ENCODE measurements at regions not wholly inside any gene's neighbourhood (a gene's known extent, or its start where the extent isn't known, plus 50 kb on each side); places are given as distances from the start of the nearest gene placed in this dataset.

DNA sequence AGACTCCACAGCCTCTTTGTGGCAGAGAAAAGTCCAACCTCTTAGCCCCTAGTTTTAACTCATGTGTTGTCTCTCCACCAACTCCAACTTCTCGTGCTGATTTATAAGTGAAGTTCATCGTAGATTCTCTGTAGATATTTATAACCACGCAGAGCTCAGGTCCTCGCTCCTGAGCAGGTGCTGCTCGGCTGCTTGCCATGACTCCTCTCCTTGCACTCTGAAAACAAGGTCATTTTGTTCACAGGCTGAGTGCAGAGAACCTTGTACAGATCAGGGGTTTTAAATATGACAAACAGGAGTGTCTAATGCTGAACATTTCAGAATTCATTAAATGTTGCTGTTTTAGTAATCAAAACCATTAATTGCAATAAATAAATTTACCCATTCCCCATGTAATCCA is 330.8 kb upstream of the GYPC start:
- no peak for DNase-seq
- H4K20me1 ChIP-seq (ENCODE audit: insufficient read depth, low read length): no peaks in the 10 kb centered on the region
- TF ChIP-seq, protein P1, sequence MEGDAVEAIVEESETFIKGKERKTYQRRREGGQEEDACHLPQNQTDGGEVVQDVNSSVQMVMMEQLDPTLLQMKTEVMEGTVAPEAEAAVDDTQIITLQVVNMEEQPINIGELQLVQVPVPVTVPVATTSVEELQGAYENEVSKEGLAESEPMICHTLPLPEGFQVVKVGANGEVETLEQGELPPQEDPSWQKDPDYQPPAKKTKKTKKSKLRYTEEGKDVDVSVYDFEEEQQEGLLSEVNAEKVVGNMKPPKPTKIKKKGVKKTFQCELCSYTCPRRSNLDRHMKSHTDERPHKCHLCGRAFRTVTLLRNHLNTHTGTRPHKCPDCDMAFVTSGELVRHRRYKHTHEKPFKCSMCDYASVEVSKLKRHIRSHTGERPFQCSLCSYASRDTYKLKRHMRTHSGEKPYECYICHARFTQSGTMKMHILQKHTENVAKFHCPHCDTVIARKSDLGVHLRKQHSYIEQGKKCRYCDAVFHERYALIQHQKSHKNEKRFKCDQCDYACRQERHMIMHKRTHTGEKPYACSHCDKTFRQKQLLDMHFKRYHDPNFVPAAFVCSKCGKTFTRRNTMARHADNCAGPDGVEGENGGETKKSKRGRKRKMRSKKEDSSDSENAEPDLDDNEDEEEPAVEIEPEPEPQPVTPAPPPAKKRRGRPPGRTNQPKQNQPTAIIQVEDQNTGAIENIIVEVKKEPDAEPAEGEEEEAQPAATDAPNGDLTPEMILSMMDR (IDR thresholded peaks at IDR 0.05): no peak
- no peaks in the 10 kb centered on the region for H3K9me3 ChIP-seq (replicated peaks in 1 of 2; ENCODE audit: control insufficient read depth in 1 of 2, insufficient read depth in 1 of 2, low read length in 2 of 2)
- peaks cover 0 to 2% of the 10 kb centered on the region in 2 donors for H3K27me3 ChIP-seq (ENCODE audit: control insufficient read depth in 2 of 2, insufficient read depth in 2 of 2, low read length in 2 of 2)
- Mint-ChIP-seq H3K27me3 (ENCODE audit: low read depth in 3 of 3) (peaks cover 0 to 1% (median 0%) of the 10 kb centered on the region in 3 donors), H3K36me3 (no peaks in the 10 kb centered on the region), H3K9me3 (peaks cover 0 to 5% (median 0%) of the 10 kb centered on the region in 7 donors), H3K27ac (no peak overlapping the region), H3K4me3 (no peak overlapping the region), H3K4me1 (no peaks in the 10 kb centered on the region)
- no peak overlapping the region for H3K4me3 ChIP-seq (replicated peaks in 1 of 3; ENCODE audit: low read depth in 2 of 3, low read length in 3 of 3)
- 88% methylated on average over 4 of the region's 5 CpGs for WGBS (ENCODE audit: insufficient coverage)
- H3K4me1 ChIP-seq (ENCODE audit: control insufficient read depth in 1 of 2, insufficient read depth in 2 of 2, low read length in 2 of 2): no peaks in the 10 kb centered on the region
- no peaks in the 10 kb centered on the region for H3K79me2 ChIP-seq (ENCODE audit: insufficient read depth, low read length)
- no peak overlapping the region for H2AFZ ChIP-seq (ENCODE audit: insufficient read depth, low read depth, low read length, poor library complexity, severe bottlenecking)
- no peak overlapping the region for H3K27ac ChIP-seq (ENCODE audit: low read depth in 1 of 2, low read length in 2 of 2)
- no peaks in the 10 kb centered on the region for H3K36me3 ChIP-seq (replicated peaks in 1 of 2; ENCODE audit: control insufficient read depth in 1 of 2, insufficient read depth in 2 of 2, low read length in 2 of 2)
- no peak overlapping the region for H3K9ac ChIP-seq (ENCODE audit: insufficient read depth, low read length, poor library complexity, severe bottlenecking)
- intact Hi-C loops (cut with micrococcal nuclease): no loop called here
- H3K4me2 ChIP-seq (replicated peaks; ENCODE audit: extremely low read depth, low read length, poor library complexity, severe bottlenecking): no peak overlapping the region

DNA sequence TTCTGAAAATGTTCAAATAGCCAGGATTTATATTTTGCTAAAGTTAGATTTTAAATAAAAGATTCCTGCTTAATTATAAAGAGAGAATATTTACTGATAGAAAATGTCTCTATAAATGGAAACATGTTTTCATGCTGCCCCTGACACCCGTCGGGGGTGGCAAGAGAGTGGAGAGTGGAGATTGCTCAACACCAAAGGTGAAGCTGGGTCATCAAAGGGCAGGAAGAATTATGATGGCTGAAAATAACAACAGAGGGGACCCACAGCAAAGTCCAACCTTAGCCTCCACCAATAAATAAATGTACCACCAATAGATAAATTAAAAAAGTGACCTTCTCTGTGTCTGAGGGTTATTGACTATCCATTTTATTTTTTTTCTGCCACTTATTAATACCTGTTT is 326.8 kb upstream of the GYPC start:
- Mint-ChIP-seq H3K4me1 (no peaks in the 10 kb centered on the region), H3K36me3 (no peaks in the 10 kb centered on the region), H3K4me3 (no peak overlapping the region), H3K27me3 (ENCODE audit: low read depth in 3 of 3) (peaks cover 0 to 1% (median 0%) of the 10 kb centered on the region in 3 donors), H3K27ac (no peak overlapping the region), H3K9me3 (peaks cover 0 to 11% (median 8%) of the 10 kb centered on the region in 7 donors)
- intact Hi-C loops (cut with micrococcal nuclease): no loop called here
- Histone ChIP-seq H3K27me3 (ENCODE audit: control insufficient read depth in 2 of 2, insufficient read depth in 2 of 2, low read length in 2 of 2) (no peaks in the 10 kb centered on the region), H3K9me3 (replicated peaks in 1 of 2; ENCODE audit: control insufficient read depth in 1 of 2, insufficient read depth in 1 of 2, low read length in 2 of 2) (peaks cover 5% of the 10 kb centered on the region in 2 donors), H3K4me2 (replicated peaks; ENCODE audit: extremely low read depth, low read length, poor library complexity, severe bottlenecking) (no peak overlapping the region), H3K79me2 (ENCODE audit: insufficient read depth, low read length) (no peaks in the 10 kb centered on the region), H3K9ac (ENCODE audit: insufficient read depth, low read length, poor library complexity, severe bottlenecking) (no peak overlapping the region), H2AFZ (ENCODE audit: insufficient read depth, low read depth, low read length, poor library complexity, severe bottlenecking) (no peak overlapping the region), H3K27ac (ENCODE audit: low read depth in 1 of 2, low read length in 2 of 2) (no peak overlapping the region), H4K20me1 (ENCODE audit: insufficient read depth, low read length) (no peaks in the 10 kb centered on the region), H3K4me1 (ENCODE audit: control insufficient read depth in 1 of 2, insufficient read depth in 2 of 2, low read length in 2 of 2) (no peaks in the 10 kb centered on the region), H3K4me3 (replicated peaks in 1 of 3; ENCODE audit: low read depth in 2 of 3, low read length in 3 of 3) (no peak overlapping the region), H3K36me3 (replicated peaks in 1 of 2; ENCODE audit: control insufficient read depth in 1 of 2, insufficient read depth in 2 of 2, low read length in 2 of 2) (no peaks in the 10 kb centered on the region)
- TF ChIP-seq, protein P1 (IDR thresholded peaks at IDR 0.05): no peak
- DNase-seq: no peak
- WGBS (ENCODE audit: insufficient coverage): 90% methylated on average over 2 of the region's 2 CpGs
